ENCODE measurements at regions not wholly inside any gene's neighbourhood (a gene's known extent, or its start where the extent isn't known, plus 50 kb on each side); places are given as distances from the start of the nearest gene placed in this dataset.

- TF ChIP-seq CTCF (IDR thresholded peaks at IDR 0.05 in 4 of 5, conservative IDR thresholded peaks at IDR 0.05 in 1 of 5), result no peak
- no peak for TF ChIP-seq POLR2A (IDR thresholded peaks at IDR 0.05)
Observed at GRCh38 chr1:114318961-114319360, 165.3 kb upstream of the SYT6 start.
